ENCODE measurements at regions not wholly inside any gene's neighbourhood (a gene's known extent, or its start where the extent isn't known, plus 50 kb on each side); places are given as distances from the start of the nearest gene placed in this dataset.

- no peaks in the 10 kb centered on the region for H3K27me3 ChIP-seq (ENCODE audit: insufficient read depth)
- no peaks in the 10 kb centered on the region for H3K4me1 ChIP-seq (ENCODE audit: insufficient read depth)
- no peaks in the 10 kb centered on the region for H3K9me2 ChIP-seq (ENCODE audit: insufficient read depth)
- no peak overlapping the region for H3K4me3 Mint-ChIP-seq
- H3K36me3 Mint-ChIP-seq (ENCODE audit: low read depth): peaks cover 11% of the 10 kb centered on the region
- H3K27ac ChIP-seq (ENCODE audit: low read depth): no peak overlapping the region
- peaks cover 3% of the 10 kb centered on the region; the same call in 1 of the 3 replicates for H3K9me3 Mint-ChIP-seq
- no peaks in the 10 kb centered on the region for H3K79me2 ChIP-seq (replicated peaks; ENCODE audit: insufficient read depth)
- H3K36me3 ChIP-seq (ENCODE audit: insufficient read depth): no peaks in the 10 kb centered on the region
- H2AFZ ChIP-seq: no peak overlapping the region
- H3K4me2 ChIP-seq: no peak overlapping the region
- TF ChIP-seq NANOG (IDR thresholded peaks at IDR 0.05; ENCODE audit: borderline replicate concordance) (no peak), CTCF (conservative IDR thresholded peaks at IDR 0.05; ENCODE audit: low read depth in 2 of 2) (no peak), ETS1 (IDR thresholded peaks at IDR 0.05) (no peak), ZNF462 (CRISPR knock-in tag; IDR thresholded peaks at IDR 0.05) (no peak), CREB1 (CRISPR knock-in tag; IDR thresholded peaks at IDR 0.05; ENCODE audit: low read depth) (no peak), ZNF114 (CRISPR knock-in tag; IDR thresholded peaks at IDR 0.05) (no peak), POLR2AphosphoS5 (IDR thresholded peaks at IDR 0.05; ENCODE audit: low read depth) (no peak)
- no peak for ATAC-seq
- no peaks in the 10 kb centered on the region for H4K20me1 ChIP-seq (replicated peaks; ENCODE audit: insufficient read depth)
- DNase-seq (ENCODE audit: low spot score): no peak
- no peak overlapping the region for H3K4me3 ChIP-seq
- peaks cover 2% of the 10 kb centered on the region for H3K27me3 Mint-ChIP-seq (ENCODE audit: insufficient read depth, low read depth, poor library complexity)
- no peaks in the 10 kb centered on the region for H3K4me1 Mint-ChIP-seq
- H3K27ac Mint-ChIP-seq: no peak overlapping the region
- H3F3A ChIP-seq (replicated peaks; ENCODE audit: low read depth): no peaks in the 10 kb centered on the region
These were observed 919.6 kb upstream of the EPHA6 start for GRCh38 chr3:95894820-95895219.

Data from GM23338 (cell line).